ENCODE measurements at regions not wholly inside any gene's neighbourhood (a gene's known extent, or its start where the extent isn't known, plus 50 kb on each side); places are given as distances from the start of the nearest gene placed in this dataset.

DNA sequence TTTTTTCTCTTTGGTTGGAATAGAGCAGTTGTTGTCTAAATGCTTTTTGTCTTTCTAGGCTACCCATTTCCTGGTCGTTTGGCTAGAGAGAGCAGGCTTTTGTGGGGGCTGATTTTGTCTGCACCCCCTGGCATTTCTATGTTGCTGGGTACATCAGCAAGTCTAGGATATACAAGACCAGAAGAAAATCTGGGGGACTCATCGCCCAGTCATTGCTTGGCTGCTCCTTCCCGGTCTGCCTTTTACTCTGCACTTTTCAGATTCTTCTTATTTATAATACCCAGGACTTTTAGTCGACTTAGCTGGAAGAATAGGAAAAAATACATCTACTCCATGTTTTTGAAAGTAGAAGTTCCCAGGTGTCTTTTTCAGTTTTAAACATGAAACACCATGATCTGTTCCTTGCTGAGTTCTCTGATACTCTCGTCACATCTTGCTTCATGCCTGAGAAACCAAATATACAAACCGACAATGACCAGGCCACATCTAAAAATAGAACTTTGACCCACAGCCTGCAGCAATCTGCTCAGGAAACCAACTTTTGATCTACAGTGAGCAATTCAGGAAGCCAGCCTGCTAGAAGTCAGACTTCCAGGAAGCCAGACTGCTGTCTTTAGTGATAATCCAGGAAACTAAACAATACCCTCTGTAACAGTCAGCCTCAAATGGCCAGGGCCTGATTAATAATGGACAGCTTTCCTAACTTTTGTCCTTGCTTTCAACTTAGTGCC is 163.8 kb upstream of the MEX3C start:
- TF ChIP-seq, protein P1, sequence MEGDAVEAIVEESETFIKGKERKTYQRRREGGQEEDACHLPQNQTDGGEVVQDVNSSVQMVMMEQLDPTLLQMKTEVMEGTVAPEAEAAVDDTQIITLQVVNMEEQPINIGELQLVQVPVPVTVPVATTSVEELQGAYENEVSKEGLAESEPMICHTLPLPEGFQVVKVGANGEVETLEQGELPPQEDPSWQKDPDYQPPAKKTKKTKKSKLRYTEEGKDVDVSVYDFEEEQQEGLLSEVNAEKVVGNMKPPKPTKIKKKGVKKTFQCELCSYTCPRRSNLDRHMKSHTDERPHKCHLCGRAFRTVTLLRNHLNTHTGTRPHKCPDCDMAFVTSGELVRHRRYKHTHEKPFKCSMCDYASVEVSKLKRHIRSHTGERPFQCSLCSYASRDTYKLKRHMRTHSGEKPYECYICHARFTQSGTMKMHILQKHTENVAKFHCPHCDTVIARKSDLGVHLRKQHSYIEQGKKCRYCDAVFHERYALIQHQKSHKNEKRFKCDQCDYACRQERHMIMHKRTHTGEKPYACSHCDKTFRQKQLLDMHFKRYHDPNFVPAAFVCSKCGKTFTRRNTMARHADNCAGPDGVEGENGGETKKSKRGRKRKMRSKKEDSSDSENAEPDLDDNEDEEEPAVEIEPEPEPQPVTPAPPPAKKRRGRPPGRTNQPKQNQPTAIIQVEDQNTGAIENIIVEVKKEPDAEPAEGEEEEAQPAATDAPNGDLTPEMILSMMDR (IDR thresholded peaks at IDR 0.05; ENCODE audit: borderline replicate concordance, extremely low read depth, low read length, poor library complexity, severe bottlenecking): no peak
- no peak for TF ChIP-seq EZH2 (IDR thresholded peaks at IDR 0.05; ENCODE audit: borderline replicate concordance, low read depth, low read length, severe bottlenecking)
